GM19438 (cell line): ENCODE measurements at regions not wholly inside any gene's neighbourhood (a gene's known extent, or its start where the extent isn't known, plus 50 kb on each side); places are given as distances from the start of the nearest gene placed in this dataset.

Experiments
- ATAC-seq: cut with Tn5 transposase; IDR thresholded peaks from one replicate; pipeline ENCODE4 v1.9.1; 2021; ENCODE audit warnings: low read depth; ENCODE audit not compliant: unreplicated experiment

DNA sequence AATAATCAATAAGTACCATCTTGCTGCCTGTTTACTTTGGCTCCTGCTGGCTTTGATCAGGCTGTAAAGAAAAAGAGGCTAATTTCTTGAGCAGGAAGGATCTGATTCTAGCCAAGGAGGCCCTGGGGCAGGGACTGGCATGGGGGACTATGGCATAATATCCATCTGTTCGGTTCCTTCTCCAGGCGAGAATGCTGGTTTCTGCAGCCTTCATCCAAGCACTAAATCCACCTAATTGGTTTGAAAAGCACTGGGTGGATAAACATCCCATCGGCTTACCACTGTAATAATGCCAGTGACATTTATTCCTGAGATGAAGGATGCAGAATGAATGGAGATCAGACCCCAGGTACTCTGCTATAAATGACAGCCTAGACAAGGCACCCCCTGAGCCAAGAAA, 180.0 kb upstream of the ASIC2 start:
- no peak for ATAC-seq

DNA sequence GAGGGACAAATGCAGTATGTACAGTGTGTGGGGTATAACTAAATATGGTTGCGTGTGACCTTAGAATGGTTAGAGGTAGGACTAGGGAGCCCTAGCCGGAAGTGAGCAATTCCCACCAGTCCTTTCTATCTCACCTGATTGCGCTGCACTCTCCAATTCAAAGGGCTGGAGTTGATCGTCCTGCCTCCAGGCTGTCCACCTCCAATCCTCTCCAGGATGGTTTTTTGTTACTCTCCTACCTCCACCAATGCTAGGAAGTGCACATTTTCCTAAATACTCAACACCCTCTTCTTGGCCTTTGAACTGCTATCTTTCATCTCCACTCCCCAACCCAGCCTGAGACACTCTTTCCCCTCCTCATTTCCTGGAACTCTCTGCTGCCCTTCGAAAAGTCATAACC, 181.7 kb upstream of the ASIC2 start:
- ATAC-seq = no peak

DNA sequence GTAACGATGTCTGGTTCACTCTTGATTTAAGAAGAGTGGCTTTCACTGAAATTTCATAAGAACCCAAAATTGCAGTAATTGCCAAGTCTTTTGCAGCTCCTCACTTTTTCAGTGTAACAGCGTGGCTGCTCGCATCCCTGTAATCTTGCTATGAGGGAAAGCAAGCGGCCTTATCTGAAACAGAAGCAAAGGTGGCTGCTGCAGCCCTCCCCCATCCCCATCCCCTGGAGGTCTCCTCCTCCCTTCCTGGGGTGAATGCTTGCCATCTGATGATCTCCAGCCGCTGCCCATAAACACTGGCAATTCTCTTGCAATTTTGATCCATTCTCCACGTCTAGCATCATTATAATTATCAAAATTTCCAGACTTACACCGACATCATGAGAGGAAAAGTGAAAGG, 182.5 kb upstream of the ASIC2 start:
- no peak for ATAC-seq

DNA sequence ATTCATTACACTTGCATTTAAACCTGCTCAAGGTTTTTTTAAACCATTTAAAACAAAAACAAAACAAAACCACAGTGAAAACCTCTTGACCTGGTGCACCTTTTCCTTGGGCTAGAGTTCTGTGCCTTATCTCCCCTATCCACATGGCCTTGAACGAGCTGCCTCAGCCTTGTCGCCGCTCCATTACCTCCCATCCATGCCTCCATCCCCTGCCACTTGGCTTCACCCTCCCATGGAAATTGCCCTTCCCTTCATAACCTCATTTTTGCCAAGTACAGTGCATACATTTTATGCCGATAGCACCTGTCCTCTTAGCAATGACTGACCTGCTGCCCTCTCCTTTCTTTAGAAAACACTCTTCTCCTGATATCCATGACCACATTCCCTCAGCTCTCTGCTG, 188.6 kb upstream of the ASIC2 start:
- ATAC-seq = no peak

DNA sequence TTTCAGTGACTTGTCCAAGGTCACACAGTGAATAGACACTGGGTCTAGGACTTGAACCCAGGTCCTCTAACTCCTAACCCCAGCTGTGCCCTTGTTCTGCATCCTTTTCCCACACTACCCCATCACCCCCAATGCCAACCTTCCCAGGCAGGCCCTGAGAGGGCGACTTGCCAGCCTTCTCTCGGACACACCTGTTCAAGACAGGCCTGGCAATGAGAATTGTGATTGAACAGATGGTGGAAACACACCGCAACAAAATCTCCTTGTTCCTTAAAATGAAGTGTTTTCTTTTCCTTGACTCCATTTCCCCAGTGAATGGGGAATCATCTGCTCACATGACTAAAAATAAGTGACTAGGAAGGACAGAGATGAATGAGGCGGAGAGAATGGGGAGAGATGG, 189.5 kb upstream of the ASIC2 start:
- no peak for ATAC-seq

DNA sequence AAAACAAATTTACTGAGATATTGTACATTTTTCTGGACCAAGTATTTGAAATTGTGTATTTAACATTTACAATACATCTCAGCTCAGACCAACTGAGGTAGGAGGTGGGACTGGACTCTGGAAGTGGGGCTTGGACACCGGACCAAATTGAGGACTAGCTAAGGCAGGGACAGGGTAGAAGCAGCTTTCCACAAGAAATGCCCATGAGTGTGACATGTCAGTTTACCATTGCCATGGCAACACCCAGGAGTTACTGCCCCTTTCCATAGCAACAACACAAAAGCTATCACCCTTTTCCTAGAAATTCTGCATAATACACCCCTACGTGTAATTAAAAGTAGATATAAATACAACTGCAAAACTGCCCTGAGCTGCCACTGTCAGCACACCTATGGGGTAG, 191.5 kb upstream of the ASIC2 start:
- no peak for ATAC-seq

DNA sequence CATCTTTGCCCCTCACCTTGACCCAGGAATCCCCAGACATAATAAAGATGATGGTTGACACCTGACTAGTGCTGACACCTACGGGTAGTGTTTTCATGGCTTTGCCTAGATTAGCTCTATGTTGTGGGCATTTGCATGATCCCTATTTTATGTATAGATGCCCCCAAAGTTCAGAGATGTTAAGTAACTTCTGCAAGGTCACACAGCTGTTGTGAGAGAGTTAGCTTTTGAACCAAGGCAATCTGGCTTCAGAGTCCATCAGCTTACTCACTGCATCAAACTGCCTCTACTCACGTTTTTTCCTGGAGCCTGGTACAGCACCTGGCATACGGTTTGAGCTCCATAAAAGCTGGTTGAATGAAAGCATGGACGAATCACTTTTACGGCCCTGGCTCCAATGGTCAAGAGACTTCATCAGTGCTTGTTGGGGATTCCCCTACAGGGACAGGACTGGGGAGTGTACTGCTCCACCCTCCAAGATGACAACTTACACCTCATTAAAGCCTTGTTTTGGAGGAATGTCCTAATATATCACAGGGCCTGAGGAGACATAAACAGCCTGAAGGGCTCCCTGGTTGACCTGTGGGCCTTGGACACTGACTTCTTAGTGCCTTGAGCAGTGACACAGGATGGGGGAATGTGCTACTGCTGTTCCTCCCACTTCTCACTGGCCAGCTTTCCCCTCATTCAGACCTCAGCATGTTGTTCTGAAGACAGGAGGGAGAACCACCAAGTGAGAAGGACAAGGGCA, 193.2 kb upstream of the ASIC2 start:
- ATAC-seq = no peak

DNA sequence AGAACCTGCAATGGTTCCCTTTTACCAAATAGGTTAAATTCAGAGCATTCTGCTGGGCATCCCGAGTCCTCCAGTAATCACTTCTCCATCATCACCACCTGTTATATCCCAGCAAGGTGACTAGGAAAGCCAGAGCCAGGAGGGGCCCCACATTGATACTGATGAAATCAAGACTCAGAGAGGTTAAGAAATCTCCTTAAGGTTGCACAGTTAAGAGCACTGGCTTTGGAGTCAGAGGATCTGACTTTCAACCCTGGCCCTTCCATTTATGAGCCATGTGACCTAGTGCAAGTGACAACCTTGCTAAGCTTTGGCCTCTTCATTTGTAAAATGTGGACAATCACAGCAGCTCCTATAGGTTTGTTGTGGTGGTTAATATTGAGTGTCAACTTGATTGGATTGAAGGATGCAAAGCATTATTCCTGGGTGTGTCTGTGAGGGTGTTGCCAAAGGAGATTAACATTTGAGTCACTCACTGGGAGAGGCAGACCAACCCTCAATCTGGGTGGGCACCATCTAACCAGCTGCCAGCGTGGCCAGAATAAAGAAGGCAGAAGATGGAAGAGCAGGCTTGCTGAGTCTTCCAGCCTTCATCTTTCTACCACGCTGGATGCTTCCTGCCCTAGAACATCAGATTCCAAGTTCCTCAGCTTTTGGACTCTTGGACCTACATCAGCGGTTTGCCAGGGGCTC, 194.2 kb upstream of the ASIC2 start:
- ATAC-seq = no peak

DNA sequence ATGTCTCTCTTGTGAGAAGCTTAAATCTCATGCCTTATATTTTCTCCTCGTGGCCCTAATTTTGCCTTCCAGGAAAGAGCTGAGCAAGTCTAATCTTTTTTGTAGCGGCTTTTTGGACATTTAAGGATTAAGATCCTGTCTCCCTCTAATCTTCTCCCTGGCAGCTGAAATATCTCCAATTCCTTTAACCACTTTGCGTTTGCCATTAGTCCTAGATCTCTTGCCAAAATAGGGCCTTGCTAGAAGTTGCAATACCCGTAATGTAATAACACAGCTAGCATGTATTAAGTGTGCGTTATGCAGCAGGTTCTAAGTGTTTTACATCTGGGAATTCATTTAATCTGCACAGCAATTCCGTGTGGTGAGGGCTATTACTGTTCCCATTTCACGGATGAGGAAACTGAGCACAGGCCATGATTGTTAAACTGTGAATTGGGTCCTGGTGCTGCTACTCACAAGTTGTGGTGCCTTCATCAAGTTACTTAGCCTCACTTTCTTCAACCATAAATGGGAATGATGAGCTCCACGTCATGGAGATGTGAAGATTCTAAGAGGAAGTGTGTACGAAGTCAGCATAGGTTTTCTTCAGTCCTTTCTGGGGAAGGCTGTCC, 198.9 kb upstream of the ASIC2 start:
- no peak for ATAC-seq

DNA sequence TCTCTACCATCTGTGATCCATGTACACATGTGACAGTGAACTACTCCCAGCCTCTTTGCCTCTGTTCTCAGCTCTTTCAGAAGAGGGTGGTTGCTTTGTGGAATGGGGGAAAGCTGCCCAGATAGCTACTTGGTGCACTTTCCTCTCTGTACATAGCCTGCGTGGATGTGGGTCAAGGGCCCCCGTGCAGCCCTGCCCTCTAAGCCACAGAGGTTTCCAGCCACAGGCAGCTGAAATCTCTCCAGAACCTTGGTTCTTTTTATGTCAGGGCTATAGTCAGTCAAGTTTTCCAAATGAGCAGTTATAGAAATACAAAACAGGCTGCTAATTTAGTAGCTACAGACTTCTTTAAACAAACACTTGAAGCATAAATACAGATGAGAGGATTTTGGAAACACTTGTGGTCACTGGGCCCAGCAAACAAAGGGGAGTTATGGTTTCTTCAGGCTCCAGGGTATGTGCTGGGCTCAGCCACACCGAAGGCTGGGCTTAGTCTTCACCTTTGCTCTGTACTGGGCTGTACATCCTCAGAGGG, 199.7 kb upstream of the ASIC2 start:
- ATAC-seq = no peak

DNA sequence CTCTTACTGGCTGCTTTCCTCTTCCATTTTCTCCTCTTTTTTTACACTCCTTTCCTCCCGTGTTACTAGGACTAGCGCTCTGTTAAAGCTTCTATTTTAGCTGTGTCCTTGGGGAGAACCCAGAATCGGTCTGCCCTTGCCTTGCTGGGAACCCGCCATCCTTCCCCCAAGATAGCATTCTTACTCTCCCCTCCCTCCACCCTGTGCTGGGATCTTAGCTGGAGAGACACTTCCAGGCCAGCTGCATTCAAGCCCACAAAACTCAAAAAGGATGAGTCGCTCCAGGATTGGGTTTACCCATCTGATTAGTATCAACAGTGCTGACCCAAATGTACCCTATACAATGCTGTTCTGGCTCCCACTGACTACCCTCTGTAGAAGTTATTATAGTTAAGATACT, 200.5 kb upstream of the ASIC2 start:
- no peak for ATAC-seq

DNA sequence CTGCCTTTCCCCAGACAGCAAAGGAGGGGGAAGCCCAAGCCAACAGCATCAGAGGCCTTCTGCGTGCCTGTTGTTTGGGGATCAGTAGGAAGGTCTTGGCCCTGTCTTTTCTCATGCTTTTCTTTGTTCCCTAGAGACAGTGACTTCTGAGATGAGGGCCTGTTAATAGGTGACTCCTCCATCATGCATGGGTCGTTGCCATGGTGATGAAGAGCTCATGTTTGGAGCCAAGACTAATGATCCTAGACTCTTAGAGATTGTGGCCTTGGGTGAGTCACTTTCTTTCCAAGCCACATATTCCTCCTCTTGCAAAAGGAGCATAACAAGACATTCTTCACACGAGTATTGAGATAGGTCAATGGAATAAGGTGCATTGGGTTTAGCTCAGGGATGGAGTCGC, 201.1 kb upstream of the ASIC2 start:
- ATAC-seq = no peak

DNA sequence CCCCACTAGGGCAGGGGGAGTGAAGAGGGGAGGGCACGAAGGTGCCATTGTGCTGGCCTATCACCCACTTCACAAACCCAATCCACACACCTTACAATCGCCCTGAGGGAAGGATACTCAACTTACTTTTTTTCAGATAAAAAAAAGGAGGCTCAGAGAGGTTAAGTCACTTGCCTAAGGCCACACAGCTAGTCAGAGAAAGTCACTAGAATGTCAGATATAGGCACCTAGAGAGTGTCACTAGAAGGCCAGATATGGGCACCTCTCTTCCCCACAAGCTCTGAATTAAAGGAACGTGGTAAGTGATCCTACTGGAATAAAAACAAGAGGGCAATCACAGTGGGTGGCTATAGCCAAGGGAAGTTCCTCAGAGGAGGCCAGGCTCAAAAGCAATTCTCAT, 204.5 kb upstream of the ASIC2 start:
- ATAC-seq = no peak

DNA sequence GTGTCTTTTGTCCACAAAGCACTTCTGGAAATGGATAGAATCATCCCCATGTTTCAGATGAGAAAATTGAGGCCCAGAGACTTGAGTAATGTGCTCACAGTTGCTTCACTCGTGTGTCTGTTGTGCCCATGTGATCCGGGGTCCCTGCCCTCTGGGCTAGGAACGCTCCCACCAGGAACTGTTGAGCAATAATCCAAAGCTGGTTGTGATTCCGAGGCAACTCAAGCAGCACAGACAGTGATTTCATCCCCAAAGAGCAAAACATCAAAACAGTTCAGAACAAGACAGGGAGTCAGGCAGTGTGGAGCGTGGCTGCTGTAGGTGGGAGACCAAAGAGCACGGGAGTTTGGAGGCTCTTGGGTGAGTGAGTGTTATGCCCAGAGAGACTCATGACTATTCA, 205.0 kb upstream of the ASIC2 start:
- no peak for ATAC-seq

DNA sequence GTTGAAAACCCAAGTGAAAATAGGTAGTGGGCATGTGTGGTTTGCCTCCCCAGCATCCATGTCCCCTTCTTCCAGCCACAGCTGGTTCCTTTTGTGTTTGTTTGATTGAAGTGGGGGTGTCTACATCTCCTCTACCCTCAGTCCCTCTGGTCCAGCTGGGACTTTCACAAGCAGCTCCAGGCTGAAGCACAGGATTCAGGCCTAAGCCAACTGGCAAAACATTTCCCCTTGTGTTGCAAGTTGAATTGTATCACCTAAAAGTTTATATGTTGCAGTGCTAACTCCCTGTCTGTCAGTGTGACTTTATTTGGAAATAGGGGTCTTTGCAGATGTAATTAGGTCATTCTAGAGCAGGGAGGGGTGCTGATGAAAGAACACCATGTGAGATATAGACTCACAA, 205.9 kb upstream of the ASIC2 start:
- no peak for ATAC-seq

DNA sequence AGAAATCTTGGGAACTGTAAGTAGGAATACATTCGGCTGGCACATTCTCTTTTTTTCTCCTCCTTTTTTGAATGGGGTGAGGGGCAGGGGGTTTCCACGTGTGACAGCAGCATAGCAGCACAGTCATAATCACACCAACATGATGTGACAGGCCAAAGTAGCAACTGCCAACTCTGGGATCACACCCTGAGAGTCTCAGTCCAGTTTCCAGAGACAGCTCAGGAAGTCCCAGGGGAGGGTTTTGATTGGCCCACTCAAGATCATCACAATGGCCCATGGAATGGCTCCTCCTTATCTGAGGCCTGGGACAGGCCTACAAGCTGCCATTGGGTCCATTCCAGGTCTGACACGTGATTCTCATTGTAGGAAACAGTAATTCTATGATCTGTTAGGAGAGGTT, 207.1 kb upstream of the ASIC2 start:
- no peak for ATAC-seq

DNA sequence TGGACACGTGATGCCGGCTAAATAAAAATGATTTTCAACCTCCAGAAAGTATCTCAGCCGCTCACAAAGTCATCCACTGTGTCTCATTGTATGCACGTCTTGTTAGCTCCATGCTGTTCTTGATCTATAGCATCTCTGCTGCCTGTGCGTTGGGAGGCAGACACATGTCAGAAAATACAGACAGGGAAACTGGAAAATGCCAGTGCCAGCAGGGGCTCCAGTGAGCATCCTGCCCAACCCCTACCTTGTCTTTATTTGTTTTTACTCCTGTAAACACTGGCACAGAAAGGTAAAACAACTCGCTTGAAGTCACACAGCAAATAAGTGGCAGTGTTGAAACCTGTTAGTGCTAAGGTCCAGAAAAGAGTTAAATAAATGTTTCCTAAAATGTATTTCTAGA, 208.1 kb upstream of the ASIC2 start:
- ATAC-seq = no peak

DNA sequence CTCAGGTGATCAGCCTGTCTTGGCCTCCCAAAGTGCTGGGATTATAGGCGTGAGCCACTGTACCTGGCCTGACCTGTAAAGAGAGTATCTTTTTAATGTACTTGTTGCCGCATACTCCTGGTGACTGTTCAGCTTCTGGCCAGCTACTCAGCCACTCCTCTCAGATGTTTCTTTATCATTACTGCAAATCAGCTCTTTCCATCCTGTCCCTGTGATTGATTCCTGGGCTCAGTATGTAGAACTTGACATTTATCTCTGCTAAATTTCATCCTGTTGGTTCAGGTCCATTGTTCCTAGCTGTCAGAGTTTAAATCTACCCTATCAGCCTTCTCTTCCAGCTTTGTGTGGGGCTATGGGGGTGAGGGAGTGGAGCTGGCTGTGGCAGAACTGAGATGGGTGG, 211.5 kb upstream of the ASIC2 start:
- ATAC-seq = no peak

DNA sequence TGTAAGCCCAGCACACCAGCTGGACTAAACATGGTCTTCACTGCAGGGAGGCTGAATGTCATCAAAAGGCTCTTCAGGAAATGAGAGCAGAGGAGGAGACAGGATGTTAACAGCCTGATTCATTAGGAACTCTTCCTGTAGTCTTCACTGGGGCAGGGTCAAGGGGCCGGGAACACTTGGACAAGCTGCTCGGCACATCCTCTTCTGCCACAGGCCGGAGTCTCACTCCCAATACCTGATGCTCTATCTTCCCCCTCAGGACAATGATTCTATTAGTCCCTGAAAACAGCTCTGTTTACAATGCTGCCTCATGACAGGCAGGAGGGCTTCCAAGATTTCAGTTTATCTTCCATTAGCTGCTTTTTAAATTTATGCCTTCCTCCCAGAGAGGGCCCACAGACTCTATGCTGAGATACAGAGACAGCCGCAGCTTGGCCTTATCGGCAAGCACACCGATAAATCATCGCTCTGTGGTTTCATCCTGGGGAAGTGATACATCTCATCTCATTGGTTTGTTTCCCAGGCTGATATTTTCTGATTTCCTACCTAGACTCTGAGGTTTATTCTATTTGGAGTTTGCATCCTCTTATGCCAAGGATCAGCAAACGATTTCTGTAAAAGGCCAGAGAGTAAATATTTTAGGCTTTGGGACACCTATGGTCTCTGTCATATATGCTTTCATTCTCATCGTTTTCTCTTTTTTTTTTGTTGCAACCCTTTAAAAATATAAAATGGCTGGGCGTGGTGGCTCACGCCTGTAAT, 214.0 kb upstream of the ASIC2 start:
- no peak for ATAC-seq

DNA sequence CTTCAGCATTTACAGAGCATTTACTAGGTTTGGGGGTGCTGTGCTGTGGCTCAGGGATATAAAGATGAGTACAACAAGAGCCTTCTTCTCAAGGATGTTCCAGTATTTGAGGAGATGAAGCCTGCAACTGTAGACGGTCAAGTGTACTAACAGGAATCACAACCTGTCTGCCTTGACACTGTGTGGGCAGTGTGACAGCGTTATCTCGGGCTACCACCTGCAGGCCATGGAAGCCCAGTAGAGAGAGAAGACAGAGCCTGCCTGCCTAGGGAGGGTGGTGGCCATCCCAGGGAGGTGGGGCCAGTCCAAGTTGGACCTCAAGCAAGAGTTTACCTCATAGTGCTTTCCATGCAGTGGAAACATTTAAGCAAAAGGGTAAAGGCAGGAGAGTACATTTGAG, 215.1 kb upstream of the ASIC2 start:
- ATAC-seq = no peak

DNA sequence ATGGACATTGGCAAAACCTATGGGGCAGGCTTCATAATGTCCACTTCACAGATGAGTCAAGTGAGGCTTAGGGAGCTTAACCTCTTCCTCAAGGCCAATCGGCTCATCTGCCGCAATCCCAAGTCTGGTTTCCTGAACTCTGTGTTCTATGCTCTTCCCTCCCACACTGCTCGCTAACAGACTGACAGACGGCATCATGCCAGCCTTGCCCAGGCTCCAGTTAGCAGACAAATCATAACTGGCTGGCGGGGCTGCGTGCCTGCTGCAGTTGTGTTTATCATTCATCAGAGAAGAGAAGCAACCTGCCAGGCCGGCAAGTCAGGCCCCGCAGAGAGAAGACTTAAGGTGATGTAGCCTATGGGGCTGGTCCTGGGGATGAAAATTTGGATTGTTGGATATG, 216.2 kb upstream of the ASIC2 start:
- ATAC-seq = no peak
